ENCODE measurements at regions not wholly inside any gene's neighbourhood (a gene's known extent, or its start where the extent isn't known, plus 50 kb on each side); places are given as distances from the start of the nearest gene placed in this dataset.

GRCh38 chr3:152724270-152724669, 110.7 kb upstream of the P2RY1 start:
- TF ChIP-seq CTCF (IDR thresholded peaks at IDR 0.05), result no peak
- no peak for TF ChIP-seq POLR2A (IDR thresholded peaks at IDR 0.05)

Data from body of pancreas (tissue), 4 donors.